ENCODE measurements at regions not wholly inside any gene's neighbourhood (a gene's known extent, or its start where the extent isn't known, plus 50 kb on each side); places are given as distances from the start of the nearest gene placed in this dataset.

GRCh38 chr10:65128277-65128676, 1607.1 kb downstream of the REEP3 start:
- no peak for DNase-seq (ENCODE audit: low spot score)
- TF ChIP-seq CTCF (IDR thresholded peaks at IDR 0.05; ENCODE audit: borderline replicate concordance, control extremely low read depth, extremely low read depth, insufficient read depth, missing control alignments): no peak
- in situ Hi-C loops (cut with MboI; ENCODE audit: low sequenced_read_pairs, unreplicated experiment): no loop called here

GRCh38 chr10:65130162-65130758, 1609.1 kb downstream of the REEP3 start:
- DNase-seq (ENCODE audit: low spot score): no peak
- in situ Hi-C loops (cut with MboI; ENCODE audit: low sequenced_read_pairs, unreplicated experiment): no loop called here
- no peak for TF ChIP-seq CTCF (IDR thresholded peaks at IDR 0.05; ENCODE audit: borderline replicate concordance, control extremely low read depth, extremely low read depth, insufficient read depth, missing control alignments)

GRCh38 chr10:65133652-65134051, 1612.5 kb downstream of the REEP3 start:
- TF ChIP-seq CTCF (IDR thresholded peaks at IDR 0.05; ENCODE audit: borderline replicate concordance, control extremely low read depth, extremely low read depth, insufficient read depth, missing control alignments): no peak
- in situ Hi-C loops (cut with MboI; ENCODE audit: low sequenced_read_pairs, unreplicated experiment): no loop called here
- DNase-seq (ENCODE audit: low spot score): no peak

GRCh38 chr10:65135508-65135907, 1614.3 kb downstream of the REEP3 start:
- no peak for TF ChIP-seq CTCF (IDR thresholded peaks at IDR 0.05; ENCODE audit: borderline replicate concordance, control extremely low read depth, extremely low read depth, insufficient read depth, missing control alignments)
- in situ Hi-C loops (cut with MboI; ENCODE audit: low sequenced_read_pairs, unreplicated experiment): no loop called here

GRCh38 chr10:65142641-65143435, 1621.6 kb downstream of the REEP3 start:
- TF ChIP-seq CTCF (IDR thresholded peaks at IDR 0.05; ENCODE audit: borderline replicate concordance, control extremely low read depth, extremely low read depth, insufficient read depth, missing control alignments): no peak
- in situ Hi-C loops (cut with MboI; ENCODE audit: low sequenced_read_pairs, unreplicated experiment): no loop called here
- DNase-seq (ENCODE audit: low spot score): no peak

More at GRCh38 chr10:65135508-65135907, 1614.3 kb downstream of the REEP3 start:
- no peak for DNase-seq (ENCODE audit: low spot score)

- no peak for TF ChIP-seq CTCF (IDR thresholded peaks at IDR 0.05; ENCODE audit: borderline replicate concordance, control extremely low read depth, extremely low read depth, insufficient read depth, missing control alignments)
- in situ Hi-C loops (cut with MboI; ENCODE audit: low sequenced_read_pairs, unreplicated experiment): no loop called here
Measured at GRCh38 chr10:65143723-65144122, 1622.5 kb downstream of the REEP3 start.

More at GRCh38 chr10:65143723-65144122, 1622.5 kb downstream of the REEP3 start:
- no peak for DNase-seq (ENCODE audit: low spot score)

Measured in GM13976 (cell line).